COR-L47 (cell line): ENCODE measurements at regions not wholly inside any gene's neighbourhood (a gene's known extent, or its start where the extent isn't known, plus 50 kb on each side); places are given as distances from the start of the nearest gene placed in this dataset.
"Not testable (repeated sequence)": the region's sequence is repeated elsewhere in the genome, so short reads cannot be mapped to it uniquely, and the experiment has no call there.

ENCODE experiments used
- DNase-seq: peaks from one replicate; lab custom pipeline; 2025; lab: John Stamatoyannopoulos, UW

DNA sequence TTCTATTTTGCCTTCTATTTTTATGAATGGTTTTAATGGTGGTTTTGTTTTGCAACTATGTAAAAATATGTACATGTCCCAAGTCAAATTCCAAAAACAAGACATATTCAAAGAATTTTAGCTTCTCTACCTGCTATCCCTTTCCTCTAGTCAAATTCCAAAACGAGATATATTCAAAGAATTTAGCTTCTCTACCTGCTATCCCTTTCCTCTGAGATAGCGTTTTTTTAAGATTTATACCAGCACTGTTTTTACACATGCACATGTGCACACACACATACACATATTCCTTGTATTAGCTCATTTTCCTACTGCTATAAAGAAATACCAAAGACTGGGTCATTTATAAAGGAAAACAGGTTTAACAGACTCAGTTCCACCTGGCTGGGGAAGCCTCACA, 199.1 kb upstream of the ARL4C start:
- DNase-seq, result no peak

- DNase-seq, result no peak
These were observed 197.5 kb upstream of the ARL4C start for GRCh38 chr2:234694244-234695013.

DNA sequence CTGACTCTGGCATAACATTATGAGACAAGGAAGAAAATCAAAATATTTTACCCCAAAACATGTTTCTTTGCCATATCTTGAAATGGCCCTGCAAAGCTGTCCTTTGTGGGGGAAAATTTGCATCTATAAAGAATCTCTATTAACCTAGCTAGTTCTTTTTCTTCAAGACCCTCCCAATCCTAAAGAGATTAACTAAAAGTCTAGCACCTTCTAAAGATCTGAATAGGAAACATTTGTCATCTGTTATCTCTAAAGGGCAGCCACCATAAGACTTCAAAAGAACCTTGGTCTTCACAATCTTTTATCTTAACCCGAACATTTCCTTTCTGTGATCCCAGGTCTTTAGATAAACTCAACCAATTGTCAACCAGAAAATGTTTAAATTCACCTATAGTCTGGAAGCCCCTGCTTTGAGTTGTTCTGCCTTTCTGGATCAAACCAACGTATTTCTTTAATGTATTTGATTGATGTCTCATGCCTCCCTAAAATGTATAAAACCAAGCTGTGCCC, 196.9 kb upstream of the ARL4C start:
- DNase-seq, result not testable (repeated sequence)

- not testable (repeated sequence) for DNase-seq
These were observed 196.3 kb upstream of the ARL4C start for GRCh38 chr2:234693191-234693590.

DNA sequence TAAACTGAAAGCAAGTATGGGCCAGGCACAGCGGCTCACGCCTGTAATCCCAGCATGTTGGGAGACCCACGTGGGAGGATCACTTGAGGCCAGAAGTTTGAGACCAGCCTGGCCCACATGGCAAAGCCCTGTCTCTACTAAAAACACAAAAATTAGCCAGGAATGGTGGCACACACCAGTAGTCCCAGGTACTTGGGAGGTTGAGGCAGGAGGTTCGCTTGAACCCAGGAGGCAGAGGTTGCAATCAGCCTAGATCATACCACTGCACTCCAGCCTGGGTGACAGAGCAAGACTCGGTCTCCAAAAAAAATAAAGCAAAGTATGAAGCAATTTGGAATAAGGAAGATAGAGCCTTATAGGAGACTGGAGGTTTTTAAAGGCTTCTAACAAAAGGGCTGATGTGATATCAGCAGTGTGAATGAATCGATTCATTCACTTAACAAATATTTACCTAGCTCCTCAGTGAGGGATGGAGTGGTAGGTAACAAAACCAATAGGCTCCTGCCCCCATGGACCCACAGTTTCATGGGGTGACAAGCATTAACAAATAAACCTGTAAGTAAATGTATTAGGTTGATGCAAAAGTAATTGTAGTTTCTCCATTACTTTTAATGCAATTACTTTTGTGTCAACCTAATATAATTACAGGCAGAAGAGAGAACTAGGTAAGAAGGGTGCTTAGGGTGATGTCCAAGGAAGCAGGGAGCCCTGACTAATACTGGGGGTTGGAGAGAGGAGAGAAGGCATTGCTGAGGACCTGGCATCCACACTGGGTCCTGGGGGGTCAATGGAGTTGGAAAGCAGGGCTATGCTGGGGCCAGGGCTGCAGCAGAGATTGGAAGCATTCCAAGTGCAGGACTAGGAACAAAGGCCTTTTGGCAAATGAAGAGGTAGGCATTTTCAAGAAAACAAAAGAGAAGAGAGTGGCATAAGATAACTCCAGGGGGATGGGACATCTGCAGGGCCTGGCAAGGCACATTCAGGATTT, 195.4 kb upstream of the ARL4C start:
- peak; percentile 39 for DNase-seq

- peak; percentile 97 for DNase-seq
These were observed 194.3 kb upstream of the ARL4C start for GRCh38 chr2:234691214-234691575.

DNA sequence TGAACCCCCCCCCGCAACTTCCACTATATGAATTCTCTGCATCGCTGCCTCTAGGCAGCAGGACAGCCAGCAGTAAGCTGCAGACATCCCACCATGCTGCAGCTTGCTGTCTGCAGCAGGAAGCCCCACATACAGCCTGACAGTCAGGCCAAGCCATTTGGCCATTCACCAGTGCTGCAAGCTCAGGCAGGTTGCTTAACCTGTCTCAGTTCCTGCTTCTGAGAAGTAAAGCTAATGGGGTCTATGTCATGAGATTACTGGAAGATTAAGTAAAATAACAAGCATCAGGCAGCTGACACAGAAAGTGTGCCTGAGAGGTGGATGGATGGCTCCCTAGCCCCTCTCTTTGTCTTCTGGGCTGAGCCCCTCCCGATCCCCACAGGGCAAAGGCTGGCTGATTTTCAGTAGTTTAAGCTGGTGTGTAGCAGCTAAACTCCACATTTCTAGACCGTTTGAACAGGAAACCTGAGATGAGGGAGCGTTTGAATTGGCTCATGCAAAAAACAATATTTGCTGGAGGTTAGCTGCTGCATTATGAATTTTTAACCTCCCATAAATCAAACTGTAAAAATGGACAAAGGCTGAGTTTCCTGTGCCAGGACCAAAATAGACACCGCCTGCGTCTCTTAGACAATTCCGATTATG, 193.8 kb upstream of the ARL4C start:
- DNase-seq, result no peak

DNA sequence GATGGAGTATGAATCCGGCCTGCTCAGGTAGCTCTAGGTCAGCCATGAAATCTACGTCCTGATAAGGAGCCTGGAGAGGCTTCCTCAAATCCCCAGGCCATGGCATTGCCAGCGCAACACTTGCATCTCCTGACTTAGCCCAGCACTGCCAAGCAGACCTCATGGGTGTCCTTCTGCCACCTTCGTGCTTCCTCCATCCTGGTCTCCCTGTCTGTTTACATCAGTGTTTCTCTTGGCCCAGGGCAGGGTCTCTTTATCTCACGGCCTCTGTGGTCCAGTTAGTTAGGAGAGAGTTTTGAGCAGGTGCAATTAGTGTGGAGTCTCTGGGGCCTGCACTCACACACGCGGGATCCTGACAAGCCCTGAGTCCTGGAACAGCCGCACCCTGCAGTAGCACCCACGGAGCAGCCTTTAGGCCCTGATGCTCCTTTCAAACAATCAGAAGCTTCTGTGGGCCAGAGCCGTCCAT, 193.1 kb upstream of the ARL4C start:
- no peak for DNase-seq

GRCh38 chr2:234687718-234688475, 191.0 kb upstream of the ARL4C start:
- no peak for DNase-seq

DNA sequence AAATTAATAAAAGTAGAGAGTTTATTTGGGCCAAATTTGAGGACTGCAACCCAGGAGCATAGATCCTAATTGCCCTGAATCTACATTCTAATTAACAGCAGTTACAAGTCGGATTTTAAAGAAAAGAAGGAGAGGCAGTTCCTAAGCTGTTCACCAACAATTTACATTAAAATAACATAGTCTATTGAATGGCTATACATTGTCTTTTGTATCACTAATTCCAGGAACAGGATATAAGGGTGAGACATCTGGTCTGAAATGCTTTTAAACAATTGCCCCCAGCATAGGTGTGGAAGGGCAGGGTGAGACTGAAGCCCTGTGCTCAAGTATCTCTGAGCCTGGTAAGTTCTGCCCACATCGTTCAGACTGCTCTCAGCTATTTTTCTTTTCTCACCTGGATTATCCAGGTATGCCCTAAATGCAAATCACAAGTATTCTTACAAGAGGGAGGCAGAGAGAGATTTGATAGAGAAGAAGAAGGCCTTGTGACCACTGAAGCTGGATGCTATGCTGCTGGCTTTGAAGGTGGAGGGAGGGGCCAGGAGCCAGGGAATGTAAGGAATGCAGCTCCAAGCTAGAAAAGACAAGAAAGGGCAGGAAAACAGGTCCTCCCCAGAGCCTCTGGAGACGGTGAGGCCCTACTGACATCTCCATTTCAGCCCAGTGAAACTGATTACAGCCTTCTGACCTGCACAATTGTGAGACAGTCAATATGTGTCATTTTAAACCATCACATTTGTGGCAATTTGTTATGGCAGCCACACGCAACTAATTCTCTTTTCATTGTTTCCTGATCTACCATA, 189.4 kb upstream of the ARL4C start:
- DNase-seq, result no peak

DNA sequence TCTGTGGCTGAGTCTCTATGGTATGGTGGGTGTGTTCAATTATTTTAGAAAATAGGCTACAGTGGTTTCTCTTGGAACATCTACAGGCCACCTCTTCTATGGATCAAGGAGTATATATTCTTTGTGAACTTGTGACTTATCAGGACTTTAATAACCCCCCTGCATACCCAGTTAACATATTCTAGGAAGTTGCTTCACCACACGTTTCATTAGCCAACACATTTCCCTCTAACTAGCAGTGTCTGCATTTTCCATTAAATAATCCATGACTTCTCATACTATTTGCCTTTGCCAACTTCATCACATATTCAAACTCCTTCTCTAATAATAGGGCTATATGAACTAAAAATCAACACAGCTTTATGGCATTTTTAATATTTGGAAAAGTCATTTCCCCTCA, 187.6 kb upstream of the ARL4C start:
- no peak for DNase-seq

DNA sequence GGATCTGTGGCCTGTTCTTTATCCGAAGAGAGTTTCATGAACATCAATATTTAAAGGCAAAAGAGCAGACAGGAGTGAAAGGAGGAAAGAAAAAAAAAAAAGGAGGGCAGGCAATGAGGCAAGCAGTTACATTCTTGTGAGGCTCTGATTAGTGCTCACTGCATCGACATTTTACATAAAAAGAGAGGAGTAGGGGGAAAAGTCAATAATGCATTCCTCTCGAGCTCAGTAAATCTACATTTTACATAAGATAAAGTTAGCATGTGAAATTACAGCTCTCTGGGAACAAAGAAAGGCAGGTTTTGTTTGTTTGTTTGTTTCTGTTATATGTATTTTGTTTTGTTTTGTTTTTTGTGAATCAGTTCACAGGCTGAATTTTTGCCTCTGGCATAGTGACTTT, 187.1 kb upstream of the ARL4C start:
- no peak for DNase-seq

DNA sequence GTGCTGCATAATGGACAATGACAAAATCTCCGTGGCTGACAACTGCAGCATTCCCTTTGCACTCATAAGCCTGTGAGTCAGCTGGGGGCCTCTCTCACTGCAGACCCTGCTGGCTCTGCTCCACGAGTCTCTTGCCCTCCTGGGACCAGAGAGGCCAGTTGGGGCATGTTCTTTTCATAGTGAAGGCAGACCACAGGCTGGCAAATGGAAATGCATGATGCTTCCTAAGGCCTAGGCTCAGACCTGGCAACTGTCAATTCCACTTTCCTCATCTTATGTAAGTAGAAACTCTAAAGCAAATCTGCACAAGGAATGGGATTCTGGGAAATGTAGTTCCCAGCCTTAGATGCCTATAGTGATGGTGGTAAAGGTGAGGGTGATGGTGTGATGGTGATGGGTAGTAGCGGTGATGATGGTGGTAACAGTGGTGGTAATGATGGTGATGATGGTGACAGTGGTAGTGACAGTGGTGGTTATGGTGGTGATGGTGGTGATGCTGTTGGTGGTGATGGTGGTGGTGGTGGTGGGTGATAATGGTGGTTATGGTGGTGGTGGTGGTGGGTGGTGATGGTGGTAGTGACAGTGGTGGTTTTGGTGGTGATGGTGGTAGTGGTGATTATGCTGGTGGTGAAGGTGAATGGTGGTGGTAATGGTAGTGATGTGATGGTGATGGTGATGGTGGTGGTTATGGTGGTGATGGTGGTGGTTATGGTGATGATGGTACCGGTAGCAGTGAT, 185.8 kb upstream of the ARL4C start:
- no peak for DNase-seq

- DNase-seq, result no peak
These were observed 184.1 kb upstream of the ARL4C start for GRCh38 chr2:234680688-234681619.

DNA sequence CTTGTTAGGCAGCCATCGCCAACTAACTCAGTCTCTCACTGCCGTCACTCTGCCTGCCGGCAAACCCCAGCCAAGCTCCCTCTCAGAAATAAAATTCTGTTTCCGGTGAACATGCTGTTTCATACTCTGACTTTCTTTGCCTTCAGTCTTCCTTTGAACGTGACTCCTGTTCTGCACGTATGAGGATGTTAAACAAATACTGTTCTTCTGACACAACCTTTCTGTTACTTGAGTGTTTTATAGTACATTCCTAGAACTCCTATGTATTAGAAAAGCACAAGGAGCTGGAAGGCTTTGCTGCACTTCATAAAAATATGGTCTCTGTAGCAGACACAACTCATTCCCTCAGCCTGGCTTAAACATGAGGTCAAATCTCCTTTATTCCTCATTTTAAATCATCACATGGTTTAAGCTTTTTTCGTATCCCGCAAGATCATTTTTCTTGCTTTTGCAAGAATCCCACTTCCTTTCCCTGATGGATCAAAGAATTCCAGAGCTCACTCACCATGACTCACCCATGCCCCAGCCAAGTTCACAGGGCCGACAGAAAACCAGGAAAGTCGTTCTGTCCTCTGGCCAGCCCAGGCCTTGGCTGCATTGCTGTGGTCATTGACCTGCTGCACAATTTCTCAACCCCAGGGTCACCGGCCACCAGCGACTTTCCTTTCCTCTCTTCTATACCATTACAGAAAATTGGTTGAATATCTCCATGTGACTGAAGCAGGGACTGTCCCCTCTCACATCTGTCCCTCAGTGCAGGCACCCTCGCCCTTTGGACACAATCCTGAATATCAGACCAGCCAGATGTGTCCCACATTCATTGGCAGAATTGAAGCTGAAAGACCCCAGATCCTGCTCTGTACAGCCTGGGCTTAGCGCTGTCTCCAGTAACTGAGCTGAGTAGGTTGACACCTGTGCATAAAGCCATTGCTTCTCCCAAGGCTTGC, 183.1 kb upstream of the ARL4C start:
- no peak for DNase-seq

DNA sequence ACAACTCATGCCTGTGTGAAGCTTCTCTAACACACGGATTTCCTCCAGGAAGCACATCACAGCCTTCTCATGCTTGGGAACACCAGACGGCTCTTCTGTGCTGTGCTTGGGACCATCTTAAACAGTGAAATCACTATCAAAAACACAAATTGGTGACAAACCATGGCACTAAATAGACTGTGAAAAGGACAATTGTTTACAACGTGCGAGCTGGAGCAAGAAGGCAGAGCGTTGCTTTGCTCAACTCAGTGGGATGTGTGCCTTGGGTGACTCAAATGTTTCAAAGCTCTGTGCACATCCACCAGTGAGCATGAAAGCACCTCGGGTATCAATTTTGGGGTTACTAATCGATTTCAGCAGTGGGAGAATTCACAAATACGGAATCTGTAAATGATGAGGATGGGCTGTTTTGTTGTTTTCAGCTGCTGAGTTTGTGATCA, 182.4 kb upstream of the ARL4C start:
- DNase-seq, result no peak

DNA sequence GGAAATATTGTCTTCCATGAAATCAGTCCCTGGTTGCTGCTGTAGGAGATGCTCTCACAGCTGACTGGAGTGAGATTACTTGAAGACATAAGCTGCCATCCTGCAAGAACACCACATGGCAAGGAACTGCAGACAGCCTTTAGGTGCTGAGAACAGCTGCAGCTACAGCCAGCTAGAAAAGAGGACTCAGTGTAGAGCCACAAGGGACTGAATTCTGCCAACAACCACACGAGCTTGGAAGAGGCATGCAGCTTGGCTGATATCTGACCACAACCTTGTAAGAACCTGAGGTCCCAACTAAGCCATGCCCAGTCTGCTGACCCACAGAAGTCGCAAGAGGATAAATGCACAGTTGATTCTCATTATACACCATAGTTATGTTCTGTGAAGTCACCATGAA, 181.8 kb upstream of the ARL4C start:
- no peak for DNase-seq
